Endothelial cell of umbilical vein (primary cell): ENCODE measurements at regions not wholly inside any gene's neighbourhood (a gene's known extent, or its start where the extent isn't known, plus 50 kb on each side); places are given as distances from the start of the nearest gene placed in this dataset.

Experiments
- BruUV-seq: library from RNA; stranded (reverse); fragments of 400-500 nt; replicated peaks from 2 replicates; lab custom pipeline; 2021; lab: Mats Ljungman, UMichigan
- CTCF ChIA-PET: fragments of 300-600, 350-600 bp; sonication (Branson Sonifier 250); formaldehyde crosslinking; loops from one replicate; lab custom pipeline; 2021; ENCODE audit warnings: antibody characterized with exemption, inconsistent platforms; lab: Charles Lee
- POLR2A ChIA-PET: fragments of 300-600, 350-600 bp; sonication (Branson Sonifier 250); formaldehyde crosslinking; loops from one replicate; lab custom pipeline; 2021; ENCODE audit warnings: antibody characterized with exemption, inconsistent platforms; lab: Charles Lee
- DNase-seq: peaks from one replicate; pipeline ENCODE4 v3.0.0-alpha.2; 2011; ENCODE audit warnings: low read depth, low spot score
- FAIRE-seq: peaks from 2 replicates; lab custom pipeline; 2011; peaks lifted over from hg19 to GRCh38; lab: Jason Lieb, UNC
- H2AFZ ChIP-seq: 2 replicates; pipeline ENCODE4 v1.6.0; 2012; ENCODE audit warnings: low read depth, low read length, control low read depth, inconsistent platforms
- H3K27ac ChIP-seq: 2 replicates; pipeline ENCODE4 v1.5.1; 2011; ENCODE audit warnings: low read depth, mild to moderate bottlenecking, control low read depth, low read length, moderate library complexity; ENCODE audit not compliant: insufficient read depth
- H3K27me3 ChIP-seq, 2 experiments: 2 replicates each; pipeline versions ENCODE4 v1.6.0 to v1.6.1; 2011; ENCODE audit warnings: low read length in 2 of 2, mixed read lengths in 1 of 2; ENCODE audit not compliant: control insufficient read depth in 2 of 2, insufficient read depth in 2 of 2
- H3K36me3 ChIP-seq, 2 experiments: 2 replicates in 1 of 2; 3 replicates in 1 of 2; pipeline ENCODE4 v1.5.1; 2011; ENCODE audit warnings: low read length in 2 of 2, mild to moderate bottlenecking in 1 of 2, moderate library complexity in 1 of 2; ENCODE audit not compliant: control insufficient read depth in 2 of 2, insufficient read depth in 2 of 2; ENCODE audit errors: extremely low read depth in 1 of 2
- H3K4me1 ChIP-seq: 3 replicates; pipeline ENCODE4 v1.5.1; 2011; ENCODE audit warnings: mild to moderate bottlenecking, low read length; ENCODE audit not compliant: control insufficient read depth, insufficient read depth; ENCODE audit errors: extremely low read depth
- H3K4me2 ChIP-seq: 2 replicates; pipeline ENCODE4 v1.6.1; 2011; ENCODE audit warnings: low read length, control low read depth, mixed read lengths; ENCODE audit not compliant: insufficient read depth
- H3K4me3 ChIP-seq, 3 experiments: fragments of 200-600 bp in 1 of 3; sonication (generic), shearing (Covaris generic) in 1 of 3; replicated peaks in 1 of 3; 2 replicates each; pipeline ENCODE4 v1.5.1; 2011 to 2016; ENCODE audit warnings: control low read depth in 3 of 3, low read length in 3 of 3, mild to moderate bottlenecking in 2 of 3, inconsistent platforms in 1 of 3, low read depth in 1 of 3, moderate library complexity in 1 of 3; ENCODE audit not compliant: insufficient read depth in 1 of 3
- H3K79me2 ChIP-seq: 2 replicates; pipeline ENCODE4 v1.6.0; 2012; ENCODE audit warnings: low read length, inconsistent platforms; ENCODE audit not compliant: control insufficient read depth, insufficient read depth
- H3K9ac ChIP-seq: replicated peaks from 2 replicates; pipeline ENCODE3; 2011; ENCODE audit warnings: low read length, control low read depth; ENCODE audit not compliant: insufficient read depth; ENCODE audit errors: extremely low read depth
- H3K9me1 ChIP-seq: replicated peaks from 3 replicates; pipeline ENCODE4 v1.6.0; 2011; ENCODE audit warnings: mild to moderate bottlenecking, low read length; ENCODE audit not compliant: control insufficient read depth, insufficient read depth; ENCODE audit errors: extremely low read depth
- H3K9me3 ChIP-seq: replicated peaks from 2 replicates; pipeline ENCODE4 v1.5.1; 2012; ENCODE audit warnings: low read length, inconsistent platforms; ENCODE audit not compliant: control insufficient read depth, insufficient read depth
- H4K20me1 ChIP-seq: replicated peaks from 2 replicates; pipeline ENCODE3; 2011; ENCODE audit warnings: mild to moderate bottlenecking, low read length; ENCODE audit not compliant: control insufficient read depth, insufficient read depth; ENCODE audit errors: extremely low read depth
- CTCF ChIP-seq, 2 donors: IDR thresholded peaks; 1 replicate in 1 of 2; 2 replicates in 1 of 2; pipeline ENCODE4 v1.5.1; 2011; ENCODE audit warnings: low read length in 2 of 2, mild to moderate bottlenecking in 2 of 2, moderate library complexity in 2 of 2, control low read depth in 1 of 2, inconsistent platforms in 1 of 2, low read depth in 1 of 2; ENCODE audit not compliant: insufficient read depth in 1 of 2; ENCODE audit errors: extremely low read depth in 1 of 2
- EZH2 ChIP-seq: IDR thresholded peaks from 2 replicates; pipeline ENCODE4 v1.6.1; 2012; ENCODE audit warnings: borderline replicate concordance, low read depth, mild to moderate bottlenecking, moderate library complexity, low read length, inconsistent platforms; ENCODE audit not compliant: severe bottlenecking
- FOS ChIP-seq: IDR thresholded peaks from 2 replicates; pipeline ENCODE4 v1.6.1; 2011; ENCODE audit warnings: mild to moderate bottlenecking, low read length, moderate library complexity, borderline replicate concordance; ENCODE audit not compliant: insufficient read depth
- GATA2 ChIP-seq: IDR thresholded peaks from 2 replicates; pipeline ENCODE4 v1.7.0; 2011; ENCODE audit warnings: low read depth, mild to moderate bottlenecking, moderate library complexity, mixed read lengths, low read length; ENCODE audit not compliant: insufficient read length, insufficient read depth
- JUN ChIP-seq: IDR thresholded peaks from 2 replicates; pipeline ENCODE4 v1.6.1; 2011; ENCODE audit warnings: borderline replicate concordance, low read depth; ENCODE audit not compliant: insufficient read length, insufficient read depth
- MAX ChIP-seq: IDR thresholded peaks from 2 replicates; pipeline ENCODE4 v1.6.1; 2011; ENCODE audit not compliant: insufficient read depth, insufficient read length
- MYC ChIP-seq: IDR thresholded peaks from one replicate; pipeline ENCODE4 v1.6.1; 2011; ENCODE audit warnings: mild to moderate bottlenecking, low read depth, low read length
- POLR2A ChIP-seq: IDR thresholded peaks from 2 replicates; pipeline ENCODE4 v1.6.1; 2012; ENCODE audit warnings: low read depth, mild to moderate bottlenecking, control low read depth, low read length
- POLR2AphosphoS5 ChIP-seq: IDR thresholded peaks from 2 replicates; pipeline ENCODE4 v1.6.1; 2012; ENCODE audit warnings: low read depth, mild to moderate bottlenecking, control low read depth, low read length, moderate library complexity; ENCODE audit not compliant: insufficient read depth
- dilution Hi-C: fragments of 300-500 bp; cut with MboI; formaldehyde crosslinking; loops from one replicate; pipeline ENCODE4 v1.15.0; 2019; ENCODE audit warnings: low sequenced_read_pairs; ENCODE audit not compliant: extremely low pct_ligation_motif_present
- intact Hi-C: fragments of 100-400 bp; cut with micrococcal nuclease; formaldehyde crosslinking; loops from one replicate; pipeline ENCODE4 v1.10.0; 2022

DNA sequence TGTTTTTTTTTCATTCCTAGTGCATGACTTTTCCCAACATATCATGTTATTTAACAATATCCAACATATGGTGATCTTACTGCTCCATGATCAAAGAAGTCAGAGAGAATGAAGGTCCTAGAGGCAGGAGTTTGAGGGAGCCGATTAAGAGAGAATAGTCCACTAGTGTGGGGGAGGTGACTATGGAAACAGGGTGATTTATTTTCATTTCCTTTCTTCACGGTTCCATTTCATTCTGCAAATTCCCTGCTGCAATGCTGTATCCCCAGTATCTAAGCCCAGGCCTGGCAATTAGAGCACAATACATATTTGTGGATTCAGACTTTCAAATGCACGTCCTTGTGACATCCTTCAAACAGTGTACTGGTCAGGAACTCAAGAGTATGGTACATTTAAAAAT, 91.4 kb downstream of the CD83 start:
- dilution Hi-C loops, result no loop called here
- H3K9me1 ChIP-seq, result no peaks in the 10 kb centered on the region
- no peaks in the 10 kb centered on the region for H3K79me2 ChIP-seq
- H3K9me3 ChIP-seq, result no peaks in the 10 kb centered on the region
- H3K27me3 ChIP-seq, result peaks cover 0 to 9% of the 10 kb centered on the region in 2 experiments
- H3K27ac ChIP-seq, result no peak overlapping the region
- DNase-seq (no peak), FAIRE-seq (no peak)
- H3K36me3 ChIP-seq, result no peaks in the 10 kb centered on the region
- POLR2A ChIA-PET, result no interaction called here
- H3K9ac ChIP-seq, result no peak overlapping the region
- H2AFZ ChIP-seq, result no peak overlapping the region
- no peak for TF ChIP-seq MAX
- no peak for TF ChIP-seq CTCF (IDR thresholded peaks at IDR 0.05; ENCODE audit: extremely low read depth in 1 of 2, insufficient read depth in 1 of 2, low read depth in 1 of 2, low read length in 2 of 2)
- no peak for TF ChIP-seq EZH2
- TF ChIP-seq FOS, result no peak
- TF ChIP-seq GATA2, result no peak
- TF ChIP-seq POLR2A, result no peak
- TF ChIP-seq POLR2AphosphoS5, result no peak
- TF ChIP-seq JUN, result no peak
- no peak for TF ChIP-seq MYC
- H3K4me1 ChIP-seq, result no peaks in the 10 kb centered on the region
- no peak overlapping the region for H3K4me2 ChIP-seq
- no peaks in the 10 kb centered on the region for H4K20me1 ChIP-seq
- intact Hi-C loops, result no loop called here
- CTCF ChIA-PET, result interaction anchor here (1.4 to 3.6 kb wide), 3 partner anchors 1179 to 1415 kb away, joined by 4 to 22 read pairs (median 7); no protein-coding TSS in a partner anchor
- H3K4me3 ChIP-seq, result no peak overlapping the region
- BruUV-seq, result no TSS peak
